Prostate gland (tissue), 2 donors: ENCODE measurements at regions not wholly inside any gene's neighbourhood (a gene's known extent, or its start where the extent isn't known, plus 50 kb on each side); places are given as distances from the start of the nearest gene placed in this dataset.

Experiments
- CTCF ChIP-seq, 4 experiments: fragments of 200-600 bp in 2 of 4; fragments of 450-650 bp in 2 of 4; sonication (generic) in 2 of 4; IDR thresholded peaks; 1 replicate in 3 of 4; 2 replicates in 1 of 4; pipeline ENCODE4 v1.5.1; 2016 to 2019; ENCODE audit warnings: antibody characterized with exemption in 4 of 4, mild to moderate bottlenecking in 2 of 4, moderate library complexity in 2 of 4
- POLR2A ChIP-seq: fragments of 450-650 bp; IDR thresholded peaks from one replicate; pipeline ENCODE4 v1.6.1; 2016; ENCODE audit warnings: antibody characterized with exemption, mild to moderate bottlenecking
- POLR2AphosphoS5 ChIP-seq: sonication (generic); formaldehyde crosslinking; IDR thresholded peaks from one replicate; pipeline ENCODE4 v1.6.1; 2017; ENCODE audit warnings: antibody characterized with exemption

- TF ChIP-seq CTCF (IDR thresholded peaks at IDR 0.05) (no peak), POLR2AphosphoS5 (no peak), POLR2A (no peak)
Measured at GRCh38 chr6:18962361-18962905, 575.3 kb downstream of the RNF144B start.
